ENCODE measurements at regions not wholly inside any gene's neighbourhood (a gene's known extent, or its start where the extent isn't known, plus 50 kb on each side); places are given as distances from the start of the nearest gene placed in this dataset.
"Not testable (repeated sequence)": the region's sequence is repeated elsewhere in the genome, so short reads cannot be mapped to it uniquely, and the experiment has no call there.

DNA sequence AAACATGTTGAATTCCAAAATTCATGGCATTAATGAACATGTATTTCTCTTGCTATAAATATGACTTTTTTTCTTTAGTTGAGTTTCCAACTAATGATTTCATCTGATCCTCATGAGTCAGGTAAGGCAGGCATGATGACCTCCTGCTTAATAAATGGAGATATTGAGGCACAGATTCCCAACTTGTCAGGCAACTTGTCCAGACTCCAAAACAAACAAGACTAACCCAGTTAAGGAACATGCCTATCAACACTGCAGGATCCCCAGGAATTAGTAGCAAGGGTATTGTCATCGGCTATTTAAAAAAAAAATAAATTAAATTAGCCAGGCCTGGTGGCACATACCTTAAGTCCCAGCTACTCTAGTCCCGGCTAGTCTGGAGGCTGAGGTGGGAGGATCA lies 121.3 kb upstream of the SALL4 start:
- DNase-seq (ENCODE audit: low read depth in 2 of 2), result no peak

DNA sequence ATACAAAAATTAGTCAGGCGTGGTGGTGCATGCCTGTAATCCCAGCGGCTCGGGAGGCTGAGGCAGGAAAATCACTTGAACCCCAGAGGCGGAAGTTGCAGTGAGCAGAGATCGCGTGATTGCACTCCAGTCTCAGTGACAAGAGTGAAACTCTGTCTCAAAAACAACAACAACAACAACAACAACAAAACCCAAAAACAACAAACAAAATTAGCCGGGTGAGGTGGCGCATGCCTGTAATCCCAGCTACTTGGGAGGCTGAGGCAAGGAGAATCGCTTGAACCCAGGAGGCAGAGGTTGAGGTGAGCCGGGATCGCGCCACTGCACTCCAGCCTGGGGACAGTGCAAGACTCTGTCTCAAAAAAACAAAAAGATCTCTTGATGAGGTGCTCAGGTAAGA lies 120.5 kb upstream of the SALL4 start:
- DNase-seq (ENCODE audit: low read depth in 2 of 2), result not testable (repeated sequence)

DNA sequence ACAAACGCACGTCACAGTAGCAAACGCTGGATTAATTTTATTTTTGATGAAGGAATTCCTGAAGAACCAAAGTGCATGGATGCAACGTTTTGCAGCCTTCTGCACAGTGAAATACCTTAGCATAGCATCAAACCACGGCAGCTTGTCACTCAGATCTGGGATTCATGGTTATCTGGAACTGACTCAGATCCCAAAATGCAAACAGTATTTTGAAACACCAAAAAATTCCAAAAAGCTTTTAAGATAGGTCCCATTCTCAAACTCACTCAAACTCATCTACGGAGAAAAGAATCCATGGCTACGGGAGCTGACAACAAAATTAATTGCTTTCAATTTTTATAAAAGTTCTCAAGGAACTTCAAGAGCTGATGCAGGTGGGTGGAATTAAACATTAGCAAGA lies 116.2 kb upstream of the SALL4 start:
- DNase-seq (ENCODE audit: low read depth in 2 of 2), result no peak

DNA sequence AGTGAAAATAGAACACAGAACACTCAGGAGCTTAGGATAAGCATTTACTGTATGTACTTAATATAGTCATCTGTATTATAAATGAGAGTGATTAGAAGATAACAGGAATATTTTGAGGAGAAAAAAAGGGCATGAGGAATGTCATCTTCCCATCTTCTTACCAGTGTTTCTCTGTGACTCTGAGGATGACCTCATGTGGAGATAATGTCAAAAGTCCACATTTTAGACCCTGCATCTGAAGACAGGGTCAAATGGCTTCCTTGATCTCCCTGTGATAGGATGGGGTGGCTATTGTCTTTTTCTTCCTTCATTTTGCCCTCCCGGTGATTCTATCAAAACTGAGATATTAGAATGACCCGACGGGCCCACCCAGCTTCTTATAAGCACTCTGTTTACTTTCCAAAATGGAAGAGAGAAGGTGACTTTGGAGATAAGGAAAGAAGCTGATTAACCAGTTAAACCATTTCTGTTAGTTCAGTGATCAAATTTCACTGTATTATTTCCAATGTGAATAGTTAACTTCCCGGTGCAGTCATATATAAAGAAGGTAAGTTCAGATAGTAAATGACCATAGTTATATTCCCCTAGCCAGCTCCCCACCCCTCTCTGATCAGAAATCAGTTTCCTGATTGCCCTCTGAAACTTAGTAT lies 115.7 kb upstream of the SALL4 start:
- DNase-seq (ENCODE audit: low read depth in 2 of 2), result no peak

DNA sequence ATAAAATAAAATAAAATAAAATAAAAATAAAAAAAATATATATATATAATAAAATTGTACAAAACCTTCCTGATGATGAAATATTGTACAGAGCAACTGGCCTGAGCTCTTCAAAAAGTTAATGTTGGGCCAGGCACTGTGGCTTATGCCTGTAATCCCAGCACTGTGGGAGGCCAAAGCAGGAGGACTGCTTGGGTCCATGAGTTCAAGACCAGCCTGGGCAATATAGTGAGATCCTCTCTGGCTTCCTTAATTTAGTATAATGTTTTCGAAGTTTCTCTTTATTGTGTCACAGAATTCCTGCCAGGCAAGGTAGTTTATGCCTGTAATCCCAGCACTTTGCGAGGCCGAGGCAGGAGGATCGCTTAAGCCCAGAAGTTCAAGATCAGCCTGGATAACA lies 113.9 kb upstream of the SALL4 start:
- DNase-seq (ENCODE audit: low read depth in 2 of 2), result no peak

- no peak for DNase-seq (ENCODE audit: low read depth in 2 of 2)
These were observed 112.4 kb upstream of the SALL4 start for GRCh38 chr20:51914758-51915157.

GRCh38 chr20:51910321-51911050 lies 108.2 kb upstream of the SALL4 start:
- DNase-seq (ENCODE audit: low read depth in 2 of 2), result no peak

DNA sequence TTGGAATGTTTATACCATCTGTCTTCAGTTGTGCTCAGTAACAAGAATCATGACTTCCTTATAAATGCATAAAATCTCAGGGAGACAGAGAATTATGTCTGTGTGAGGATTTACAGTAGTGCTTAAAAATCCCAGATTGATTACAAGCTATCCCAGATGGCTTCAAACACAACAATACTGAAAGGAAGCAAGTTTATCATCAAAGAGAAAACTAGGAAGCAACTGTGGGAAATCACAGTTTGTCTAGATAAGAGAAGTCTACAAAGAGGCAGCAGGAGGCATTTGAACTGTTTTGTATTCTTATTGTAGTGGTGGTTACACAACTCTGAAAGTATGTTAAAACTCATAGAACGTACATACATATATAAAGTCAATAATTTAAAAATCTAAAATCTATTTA lies 104.4 kb upstream of the SALL4 start:
- no peak for DNase-seq (ENCODE audit: low read depth in 2 of 2)

DNA sequence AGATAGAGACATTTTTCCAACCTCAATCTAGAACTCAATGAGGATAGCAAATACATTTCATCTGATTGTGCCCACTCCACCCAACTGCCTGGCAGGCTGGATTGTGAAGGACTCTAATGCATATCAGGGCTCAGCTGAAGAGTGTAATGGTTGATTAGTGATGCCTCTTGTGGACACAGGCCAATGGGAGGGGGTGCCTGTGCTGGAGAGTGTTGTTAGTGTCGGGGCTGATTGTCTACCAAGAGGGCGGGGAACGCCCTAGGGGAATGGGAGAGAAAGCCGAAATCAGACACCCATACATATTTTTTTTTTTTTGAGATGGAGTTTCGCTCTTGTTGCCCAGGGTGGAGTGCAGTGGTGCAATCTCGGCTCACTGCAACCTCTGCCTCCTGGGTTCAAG lies 103.7 kb upstream of the SALL4 start:
- no peak for DNase-seq (ENCODE audit: low read depth in 2 of 2)

- no peak for DNase-seq (ENCODE audit: low read depth in 2 of 2)
These were observed 100.6 kb upstream of the SALL4 start for GRCh38 chr20:51902933-51903332.

DNA sequence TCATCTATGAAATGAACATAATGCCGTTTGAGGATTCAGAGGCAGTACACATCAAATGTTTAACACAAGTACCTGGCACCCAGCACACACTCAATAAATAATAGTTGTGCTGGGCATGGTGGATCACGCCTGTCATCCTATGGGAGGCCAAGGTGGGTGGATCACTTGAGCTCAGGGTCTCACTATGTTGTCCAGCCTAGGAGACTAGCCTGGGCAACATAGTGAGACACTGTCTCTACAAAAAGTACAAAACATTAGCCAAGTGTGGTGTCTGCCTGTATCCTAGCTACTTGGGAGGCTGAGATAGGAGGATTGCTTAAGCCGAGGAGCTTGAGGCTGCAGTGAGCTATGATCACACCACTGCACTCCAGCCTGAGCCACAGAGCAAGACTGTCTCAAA lies 98.1 kb upstream of the SALL4 start:
- DNase-seq (ENCODE audit: low read depth in 2 of 2), result no peak

GRCh38 chr20:51899674-51900073 lies 97.4 kb upstream of the SALL4 start:
- no peak for DNase-seq (ENCODE audit: low read depth in 2 of 2)

DNA sequence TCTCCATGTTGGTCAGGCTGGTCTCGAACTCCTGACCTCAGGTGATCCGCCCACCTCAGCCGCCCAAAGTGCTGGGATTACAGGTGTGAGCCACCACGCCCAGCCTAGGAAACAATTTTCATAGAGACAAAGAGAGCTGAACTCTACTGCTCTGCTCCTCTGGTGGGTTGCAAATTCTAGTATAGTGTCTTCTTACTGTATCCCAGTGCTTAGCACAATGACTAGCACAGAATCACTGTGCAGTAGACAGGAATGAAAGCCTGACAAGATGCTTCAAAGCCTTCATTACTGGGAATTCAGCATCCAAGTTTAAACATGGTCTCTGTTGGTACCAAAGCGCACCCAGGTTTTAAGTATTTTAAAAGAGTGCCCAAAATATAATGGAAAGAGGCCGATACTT lies 96.5 kb upstream of the SALL4 start:
- DNase-seq (ENCODE audit: low read depth in 2 of 2), result no peak

DNA sequence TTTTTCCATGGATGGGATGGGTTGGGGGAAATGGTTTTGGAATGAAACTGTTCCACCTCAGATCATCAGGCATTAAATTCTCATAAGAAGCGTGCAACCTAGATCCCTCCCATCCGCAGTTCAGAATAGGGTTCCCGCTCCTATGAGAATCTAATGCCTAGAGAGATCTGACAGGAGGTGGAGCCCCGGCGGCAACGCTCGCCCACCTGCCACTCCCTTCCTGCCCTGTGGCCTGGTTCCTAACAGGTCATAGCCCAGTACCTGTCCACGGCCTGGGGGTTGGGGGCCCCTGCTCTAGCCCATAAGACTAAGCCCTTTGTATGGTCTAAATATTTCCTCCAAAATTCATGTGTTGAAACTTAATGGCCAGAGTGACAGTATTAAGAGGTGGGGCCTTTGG lies 92.3 kb upstream of the SALL4 start:
- DNase-seq (ENCODE audit: low read depth in 2 of 2), result no peak

DNA sequence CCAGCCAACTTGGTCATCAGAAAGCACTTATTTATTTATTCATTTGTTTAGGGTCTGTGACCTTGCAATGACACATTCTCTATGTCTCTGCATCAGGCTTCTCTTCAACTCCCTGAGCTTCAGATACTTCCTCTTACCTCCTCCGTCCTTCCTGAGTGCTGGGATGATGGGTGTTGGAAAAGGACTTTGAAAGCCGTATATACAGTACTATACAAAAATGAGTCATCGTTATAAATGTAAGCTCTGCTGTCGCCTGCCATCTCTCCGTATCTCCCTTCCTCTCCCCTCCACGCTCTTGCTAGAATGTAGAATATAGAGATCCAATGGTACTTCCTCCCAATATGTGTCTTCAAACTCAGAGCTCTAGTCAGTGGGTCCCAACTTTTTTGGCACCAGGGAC lies 91.9 kb upstream of the SALL4 start:
- DNase-seq (ENCODE audit: low read depth in 2 of 2), result no peak

- no peak for DNase-seq (ENCODE audit: low read depth in 2 of 2)
These were observed 91.4 kb upstream of the SALL4 start for GRCh38 chr20:51893723-51894122.

GRCh38 chr20:51890003-51890402 lies 87.7 kb upstream of the SALL4 start:
- no peak for DNase-seq (ENCODE audit: low read depth in 2 of 2)

DNA sequence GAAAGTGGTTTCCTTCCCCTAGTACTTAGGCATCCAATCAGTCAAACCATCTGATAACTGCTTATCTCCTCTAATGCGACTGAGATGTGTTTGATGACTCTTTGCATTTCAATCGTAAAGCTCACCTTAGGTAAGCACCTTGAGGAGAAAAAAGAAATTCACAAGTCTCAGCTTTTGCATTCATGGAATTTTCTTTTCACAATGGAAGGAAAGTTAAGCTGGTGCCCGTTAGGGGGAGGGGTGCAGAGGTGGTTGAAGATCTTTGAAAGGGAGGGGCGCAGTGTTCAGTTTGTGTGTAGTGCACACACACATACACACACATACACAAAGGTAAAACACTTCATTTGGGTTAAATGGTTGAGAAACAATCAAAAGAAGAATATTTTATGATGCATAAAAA lies 87.1 kb upstream of the SALL4 start:
- no peak for DNase-seq (ENCODE audit: low read depth in 2 of 2)

GRCh38 chr20:51888291-51888690 lies 86.0 kb upstream of the SALL4 start:
- no peak for DNase-seq (ENCODE audit: low read depth in 2 of 2)

GRCh38 chr20:51886891-51887608 lies 84.7 kb upstream of the SALL4 start:
- DNase-seq (ENCODE audit: low read depth in 2 of 2), result no peak

- no peak for DNase-seq (ENCODE audit: low read depth in 2 of 2)
These were observed 84.0 kb upstream of the SALL4 start for GRCh38 chr20:51886341-51886740.

GRCh38 chr20:51884561-51884960 lies 82.2 kb upstream of the SALL4 start:
- DNase-seq (ENCODE audit: low read depth in 2 of 2), result no peak

DNA sequence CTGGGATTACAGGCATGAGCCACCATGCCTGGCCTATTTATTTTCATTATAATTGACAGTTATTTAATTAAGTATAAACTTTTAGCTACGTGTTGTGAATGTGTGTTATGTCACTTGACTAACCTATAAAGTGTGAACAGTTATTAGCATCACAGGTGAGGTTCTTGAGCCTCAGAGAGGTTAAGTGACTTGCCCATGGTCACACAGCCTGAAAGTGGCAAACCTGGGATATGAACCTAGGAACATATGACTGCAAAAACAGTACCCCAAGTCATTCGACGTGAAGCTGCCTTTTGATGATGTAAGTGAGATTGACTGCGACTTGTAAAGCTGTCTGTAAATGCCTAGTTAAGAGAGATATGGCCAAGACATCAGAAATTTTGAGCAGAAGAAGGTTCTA lies 77.9 kb upstream of the SALL4 start:
- no peak for DNase-seq (ENCODE audit: low read depth in 2 of 2)
